Keratinocyte (primary cell): ENCODE measurements at regions not wholly inside any gene's neighbourhood (a gene's known extent, or its start where the extent isn't known, plus 50 kb on each side); places are given as distances from the start of the nearest gene placed in this dataset.

Experiments
- DNase-seq: peaks from one replicate; pipeline ENCODE4 v3.0.0-alpha.2; 2011; ENCODE audit warnings: low read depth, missing footprints, low spot score
- FAIRE-seq: peaks from 2 replicates; lab custom pipeline; 2011; peaks lifted over from hg19 to GRCh38; lab: Jason Lieb, UNC
- H2AFZ ChIP-seq: 2 replicates; pipeline ENCODE4 v1.6.0; 2012; ENCODE audit warnings: low read length, control low read depth, inconsistent platforms; ENCODE audit not compliant: control insufficient read depth
- H3K27ac ChIP-seq: 2 replicates; pipeline ENCODE4 v1.5.1; 2011; ENCODE audit warnings: low read length; ENCODE audit not compliant: control insufficient read depth, insufficient read depth
- H3K27me3 ChIP-seq: 3 replicates; pipeline ENCODE4 v1.6.0; 2011; ENCODE audit warnings: low read length; ENCODE audit not compliant: control insufficient read depth, insufficient read depth; ENCODE audit errors: extremely low read depth
- H3K36me3 ChIP-seq, 2 experiments: 2 replicates in 1 of 2; 3 replicates in 1 of 2; pipeline ENCODE4 v1.5.1; 2011; ENCODE audit warnings: low read length in 2 of 2, mild to moderate bottlenecking in 1 of 2; ENCODE audit not compliant: control insufficient read depth in 2 of 2, insufficient read depth in 2 of 2; ENCODE audit errors: extremely low read depth in 1 of 2
- H3K4me1 ChIP-seq: 3 replicates; pipeline ENCODE4 v1.5.1; 2011; ENCODE audit warnings: low read length; ENCODE audit not compliant: control insufficient read depth, insufficient read depth; ENCODE audit errors: extremely low read depth
- H3K4me2 ChIP-seq: 3 replicates; pipeline ENCODE4 v1.6.0; 2011; ENCODE audit warnings: low read depth, low read length; ENCODE audit not compliant: control insufficient read depth, insufficient read depth; ENCODE audit errors: extremely low read depth
- H3K4me3 ChIP-seq, 3 experiments: fragments of 200-600 bp in 1 of 3; sonication (generic) in 1 of 3; 2 replicates in 2 of 3; 3 replicates in 1 of 3; pipeline ENCODE4 v1.5.1; 2011 to 2016; ENCODE audit warnings: low read length in 3 of 3, mild to moderate bottlenecking in 3 of 3, control low read depth in 2 of 3, inconsistent platforms in 1 of 3, low read depth in 1 of 3, mixed read lengths in 1 of 3, mixed run types in 1 of 3, moderate library complexity in 1 of 3; ENCODE audit not compliant: control insufficient read depth in 2 of 3, insufficient read depth in 2 of 3; ENCODE audit errors: extremely low read depth in 1 of 3
- H3K79me2 ChIP-seq: 2 replicates; pipeline ENCODE4 v1.6.0; 2012; ENCODE audit warnings: low read length; ENCODE audit not compliant: control insufficient read depth, insufficient read depth
- H3K9ac ChIP-seq: 3 replicates; pipeline ENCODE4 v1.6.0; 2011; ENCODE audit warnings: low read length; ENCODE audit not compliant: control insufficient read depth, insufficient read depth; ENCODE audit errors: extremely low read depth
- H3K9me1 ChIP-seq: 3 replicates; pipeline ENCODE4 v1.6.0; 2011; ENCODE audit warnings: low read length; ENCODE audit not compliant: control insufficient read depth, insufficient read depth; ENCODE audit errors: extremely low read depth
- H3K9me3 ChIP-seq: 2 replicates; pipeline ENCODE4 v1.5.1; 2012; ENCODE audit warnings: low read depth, low read length; ENCODE audit not compliant: control insufficient read depth
- H4K20me1 ChIP-seq: 3 replicates; pipeline ENCODE4 v1.6.0; 2011; ENCODE audit warnings: low read length; ENCODE audit not compliant: control insufficient read depth, insufficient read depth; ENCODE audit errors: extremely low read depth
- CTCF ChIP-seq, 3 experiments: IDR thresholded peaks in 1 of 3; conservative IDR thresholded peaks in 1 of 3; optimal IDR thresholded peaks in 1 of 3; 2 replicates in 2 of 3; 3 replicates in 1 of 3; pipeline versions ENCODE3 to v1.5.1; 2011; ENCODE audit warnings: low read length in 3 of 3, mild to moderate bottlenecking in 3 of 3, moderate library complexity in 2 of 3, control low read depth in 1 of 3, inconsistent platforms in 1 of 3; ENCODE audit not compliant: insufficient read depth in 2 of 3; ENCODE audit errors: extremely low read depth in 1 of 3
- EZH2 ChIP-seq: IDR thresholded peaks from one replicate; pipeline ENCODE4 v1.6.1; 2012; ENCODE audit warnings: inconsistent platforms, mild to moderate bottlenecking, low read length, moderate library complexity
- dilution Hi-C: fragments of 300-500 bp; cut with MboI; formaldehyde crosslinking; loops from one replicate; pipeline ENCODE4 v1.7.0; 2020; ENCODE audit warnings: low sequenced_read_pairs; ENCODE audit not compliant: extremely low pct_ligation_motif_present

DNA sequence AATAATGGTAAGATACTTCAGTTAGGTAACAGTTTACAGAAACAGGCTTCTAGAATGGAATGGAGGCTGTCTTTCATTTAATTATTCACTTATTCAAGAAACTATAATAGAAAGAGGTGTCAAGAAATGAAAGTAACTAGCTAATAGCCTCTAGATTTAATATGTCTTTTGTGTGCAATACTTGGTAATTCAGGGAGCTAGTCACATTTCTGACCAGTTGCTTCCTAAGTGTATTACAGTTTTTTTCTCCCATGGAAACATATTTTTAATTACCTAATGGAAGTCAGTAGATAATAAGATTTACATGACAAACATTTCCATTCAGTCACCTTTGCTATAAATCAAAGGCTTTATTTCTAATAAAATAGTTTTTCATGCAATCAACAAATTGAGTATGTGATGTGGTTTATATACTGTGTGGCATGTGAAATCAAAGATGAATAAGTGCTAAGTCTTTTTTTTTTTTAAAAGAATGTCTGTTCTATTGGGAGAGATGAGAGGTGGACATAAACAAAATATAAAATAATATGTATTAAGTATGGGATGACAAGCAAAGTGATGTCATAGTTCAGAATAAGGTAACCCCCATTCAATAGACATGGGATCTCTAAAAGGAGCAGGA, 985.7 kb downstream of the SQOR start:
- Histone ChIP-seq H3K79me2 (no peaks in the 10 kb centered on the region), H3K4me1 (no peaks in the 10 kb centered on the region), H3K36me3 (no peaks in the 10 kb centered on the region), H3K9me3 (no peaks in the 10 kb centered on the region), H3K4me2 (no peak overlapping the region), H2AFZ (no peak overlapping the region), H3K27me3 (no peaks in the 10 kb centered on the region), H3K9ac (no peak overlapping the region), H3K9me1 (no peaks in the 10 kb centered on the region), H3K4me3 (no peak overlapping the region), H4K20me1 (no peaks in the 10 kb centered on the region), H3K27ac (no peak overlapping the region)
- no peak for TF ChIP-seq CTCF (optimal IDR thresholded peaks at IDR 0.05 in 1 of 3, IDR thresholded peaks at IDR 0.05 in 1 of 3, conservative IDR thresholded peaks at IDR 0.05 in 1 of 3; ENCODE audit: extremely low read depth in 1 of 3, insufficient read depth in 2 of 3, low read length in 3 of 3)
- TF ChIP-seq EZH2, result no peak
- dilution Hi-C loops, result no loop called here
- no peak for DNase-seq
- FAIRE-seq, result no peak

GRCh38 chr15:46622851-46623250, 988.0 kb downstream of the SQOR start:
- H3K9me3 ChIP-seq, result no peaks in the 10 kb centered on the region
- no peak overlapping the region for H3K9ac ChIP-seq
- H3K9me1 ChIP-seq, result no peaks in the 10 kb centered on the region
- TF ChIP-seq EZH2 (no peak), CTCF (optimal IDR thresholded peaks at IDR 0.05 in 1 of 3, IDR thresholded peaks at IDR 0.05 in 1 of 3, conservative IDR thresholded peaks at IDR 0.05 in 1 of 3; ENCODE audit: extremely low read depth in 1 of 3, insufficient read depth in 2 of 3, low read length in 3 of 3) (no peak)
- dilution Hi-C loops, result no loop called here
- H3K27ac ChIP-seq, result no peak overlapping the region
- H3K79me2 ChIP-seq, result no peaks in the 10 kb centered on the region
- no peaks in the 10 kb centered on the region for H4K20me1 ChIP-seq
- no peaks in the 10 kb centered on the region for H3K27me3 ChIP-seq
- FAIRE-seq, result no peak
- no peak overlapping the region for H2AFZ ChIP-seq
- H3K4me2 ChIP-seq, result no peak overlapping the region
- H3K4me1 ChIP-seq, result no peaks in the 10 kb centered on the region
- DNase-seq, result no peak
- no peak overlapping the region for H3K4me3 ChIP-seq
- H3K36me3 ChIP-seq, result no peaks in the 10 kb centered on the region
